COLO829 (cell line): ENCODE measurements at regions not wholly inside any gene's neighbourhood (a gene's known extent, or its start where the extent isn't known, plus 50 kb on each side); places are given as distances from the start of the nearest gene placed in this dataset.

ENCODE experiments used
- DNase-seq: peaks from one replicate; pipeline ENCODE4 v3.0.0; 2012; ENCODE audit warnings: low spot score

DNA sequence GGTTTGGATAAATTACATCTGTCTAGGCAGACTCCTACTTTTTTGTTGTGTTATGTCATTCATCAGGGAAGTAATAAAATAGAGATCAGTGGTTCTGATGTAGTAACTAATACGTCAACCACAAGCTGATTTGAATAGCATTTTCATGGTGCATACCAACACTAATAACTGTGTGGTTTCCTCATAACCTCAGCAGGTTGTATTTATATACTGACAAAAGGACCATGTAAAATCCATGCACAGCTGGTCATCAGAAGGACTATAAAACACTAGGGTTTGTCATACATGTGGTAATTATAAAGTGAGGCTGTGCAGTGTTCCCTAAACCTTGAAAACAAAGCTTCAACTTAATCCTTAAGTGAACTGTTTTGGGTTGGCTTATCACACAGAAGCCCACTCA is 216.8 kb upstream of the RBMS3 start:
- DNase-seq, result no peak

DNA sequence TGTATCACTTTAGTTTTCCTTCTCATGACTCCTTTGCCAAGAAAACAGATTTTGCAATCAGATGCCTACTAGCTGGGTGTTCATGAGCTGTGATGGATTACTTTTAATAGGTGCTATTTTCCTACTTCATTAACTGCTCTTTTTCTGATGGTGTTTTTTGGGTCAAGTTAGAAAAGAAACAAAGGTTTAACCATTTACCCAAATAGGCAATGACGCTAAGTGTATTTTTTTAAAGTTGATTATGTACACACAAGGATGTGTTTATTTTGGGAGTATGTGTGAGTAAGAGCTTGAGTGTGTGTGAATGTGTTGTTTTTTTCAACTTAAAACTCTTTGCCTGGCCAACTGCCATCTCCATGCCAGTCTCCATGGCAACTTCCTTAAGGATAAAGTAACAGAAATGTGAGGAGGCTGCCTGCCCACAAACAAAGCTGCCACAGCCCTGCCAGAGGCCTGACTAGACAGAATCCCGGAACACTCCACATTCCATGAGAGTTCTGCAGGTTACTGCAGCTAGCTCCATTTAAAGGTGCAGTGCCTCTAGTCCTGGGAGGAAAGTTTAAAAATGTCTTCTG is 215.6 kb upstream of the RBMS3 start:
- peak; percentile 89 for DNase-seq

DNA sequence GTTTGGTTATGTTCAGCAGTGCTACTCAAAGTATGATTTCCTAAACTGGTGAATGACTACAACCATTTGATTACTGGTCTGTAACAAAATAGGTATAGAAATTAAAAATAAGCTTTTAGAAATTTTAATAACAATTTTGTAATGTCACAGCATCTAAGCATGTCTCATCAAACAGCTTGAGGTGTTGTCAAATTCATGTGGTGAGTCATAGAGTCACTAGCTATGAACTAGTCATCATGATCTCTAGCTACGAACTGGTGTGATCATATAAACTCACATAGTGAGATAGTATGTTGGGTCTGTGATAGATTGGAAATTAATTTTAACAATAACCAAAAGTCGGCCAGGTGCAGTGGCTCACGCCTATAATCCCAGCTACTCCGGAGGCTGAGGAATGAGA is 213.9 kb upstream of the RBMS3 start:
- DNase-seq, result no peak

DNA sequence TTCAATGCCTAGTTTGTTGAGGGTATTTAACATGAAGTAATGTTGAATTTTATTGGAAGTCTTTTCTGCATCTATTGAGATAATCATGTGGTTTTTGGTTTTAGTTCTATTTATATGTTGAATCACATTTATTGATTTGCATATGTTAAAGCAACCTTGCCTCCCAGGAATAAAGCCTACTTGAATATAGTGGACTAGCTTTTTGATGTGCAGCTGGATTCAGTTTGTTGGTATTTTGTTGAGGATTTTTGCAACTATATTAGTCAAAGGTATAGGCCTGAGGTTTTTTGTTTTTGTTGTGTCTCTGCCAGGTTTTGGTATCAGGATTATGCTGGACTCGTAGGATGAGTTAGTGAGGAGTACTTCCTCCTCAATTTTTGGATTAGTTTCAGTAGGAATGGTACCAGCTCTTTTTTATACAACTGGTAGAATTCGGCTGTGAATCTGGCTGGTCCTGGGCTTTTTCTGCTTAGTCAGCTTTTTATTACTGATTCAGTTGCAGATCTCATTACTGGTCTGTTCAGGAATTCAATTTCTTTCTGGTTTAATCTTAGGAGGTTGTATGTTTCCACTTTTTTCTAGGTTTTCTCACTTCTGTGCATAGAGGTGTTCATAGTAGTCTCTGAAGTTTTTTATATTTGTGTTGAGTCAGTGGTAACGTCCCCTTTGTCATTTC is 209.8 kb upstream of the RBMS3 start:
- DNase-seq, result no peak

DNA sequence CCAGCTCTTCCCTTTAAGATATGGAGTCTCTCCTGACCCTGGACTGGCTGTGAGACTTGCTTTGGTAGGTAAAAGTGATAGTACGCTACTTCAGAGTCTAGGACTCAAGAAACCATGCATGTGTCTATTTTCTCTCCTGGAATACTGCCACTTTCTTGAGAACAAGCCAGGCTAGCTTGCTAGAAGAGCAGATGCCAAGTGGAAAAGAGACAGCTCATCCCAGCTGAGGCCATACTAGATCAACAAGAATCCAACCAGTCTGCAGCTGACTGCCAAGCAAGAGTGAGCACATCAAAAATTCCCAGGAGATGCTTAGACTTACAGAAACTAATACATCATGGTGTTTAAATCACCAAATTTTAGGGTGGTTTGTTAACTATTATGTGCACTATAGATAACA is 208.3 kb upstream of the RBMS3 start:
- DNase-seq, result no peak

DNA sequence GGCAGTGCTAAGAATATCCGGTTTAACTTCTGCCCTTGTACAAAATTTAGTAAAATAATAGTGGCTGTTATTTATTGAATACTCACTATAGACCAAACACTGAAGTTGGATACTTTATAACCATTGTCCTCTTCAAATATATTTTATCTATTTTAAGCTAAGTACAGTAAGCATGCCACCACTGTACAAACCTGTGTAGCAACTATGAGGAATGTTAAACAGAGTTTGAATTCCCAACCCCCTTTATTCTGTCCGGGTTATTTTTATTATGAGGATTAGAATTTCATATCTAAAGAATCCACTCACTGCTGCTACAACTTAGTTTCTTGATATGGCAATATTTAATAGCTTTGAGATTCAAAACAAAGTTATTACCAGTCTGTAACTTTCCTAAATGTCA is 203.5 kb upstream of the RBMS3 start:
- no peak for DNase-seq

DNA sequence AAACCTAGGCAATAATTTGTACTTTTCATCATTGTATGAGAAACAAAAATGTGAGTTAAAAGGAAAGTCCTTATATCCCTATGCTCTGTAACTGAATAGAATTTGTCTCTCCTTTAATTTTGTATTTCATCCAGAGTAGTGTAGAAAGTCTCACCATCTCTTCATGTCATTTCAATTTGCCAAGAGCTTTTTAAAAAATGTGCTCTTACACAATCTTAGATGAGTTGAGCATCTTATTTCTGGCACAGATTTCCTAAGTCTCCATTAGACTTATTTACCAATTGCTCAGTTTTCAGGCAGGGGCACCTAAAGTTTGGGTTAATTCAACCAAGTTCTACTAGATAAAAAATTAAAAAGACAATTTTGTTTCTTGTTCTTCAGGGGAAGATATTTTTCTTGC is 201.5 kb upstream of the RBMS3 start:
- DNase-seq, result no peak

DNA sequence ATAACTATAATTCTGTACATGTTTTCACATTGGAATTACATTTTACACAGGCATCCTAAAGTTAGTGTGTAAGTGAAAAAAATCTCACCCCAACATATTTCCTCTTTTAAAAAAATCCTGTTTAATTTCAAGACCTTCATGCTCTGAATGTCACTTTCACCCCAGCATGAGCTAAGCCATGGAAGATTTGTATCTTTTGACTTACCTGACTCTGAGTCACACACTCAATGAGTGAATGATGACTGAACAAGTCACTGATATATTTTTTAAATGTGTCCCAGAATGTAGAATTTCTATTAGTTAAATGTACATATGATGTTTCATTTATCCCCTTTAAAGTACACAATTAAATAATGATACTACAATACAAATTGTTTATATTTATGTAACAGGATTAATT is 199.9 kb upstream of the RBMS3 start:
- no peak for DNase-seq

DNA sequence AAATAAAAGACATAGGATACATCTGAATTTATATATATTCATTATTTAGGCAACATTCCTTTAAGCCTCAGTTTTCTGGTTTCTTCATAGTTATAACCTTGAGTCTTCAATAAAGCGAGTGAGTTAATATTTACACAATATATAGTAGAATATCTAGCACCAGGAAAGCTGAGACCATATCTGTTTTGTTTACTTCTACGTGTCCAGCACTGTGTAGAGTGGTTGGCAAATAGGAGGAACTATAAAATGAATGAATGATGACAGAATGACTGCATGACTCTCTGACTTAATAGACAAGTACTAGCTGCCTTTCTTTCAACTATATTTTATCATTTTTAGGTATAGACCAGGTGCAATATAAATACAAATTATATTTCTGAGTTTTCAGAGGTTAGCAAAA is 197.8 kb upstream of the RBMS3 start:
- no peak for DNase-seq

DNA sequence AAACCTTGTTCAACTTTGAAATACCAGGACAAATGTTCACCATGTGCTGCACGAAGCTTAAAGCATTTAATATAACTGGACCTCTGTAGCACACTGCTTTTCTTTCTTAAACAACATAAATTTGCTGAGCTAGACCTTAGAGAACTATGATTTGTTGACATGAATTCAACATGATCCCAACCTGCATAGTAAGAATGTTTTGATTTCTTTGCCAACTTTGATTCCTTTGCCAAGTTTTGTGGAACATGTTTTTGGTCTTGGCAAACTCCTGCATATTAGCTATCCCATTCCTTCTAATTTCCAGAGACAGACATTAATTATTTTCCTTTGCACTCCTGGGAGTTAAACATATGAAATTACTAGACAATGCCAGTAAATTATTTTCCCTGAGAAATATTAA is 197.2 kb upstream of the RBMS3 start:
- no peak for DNase-seq

DNA sequence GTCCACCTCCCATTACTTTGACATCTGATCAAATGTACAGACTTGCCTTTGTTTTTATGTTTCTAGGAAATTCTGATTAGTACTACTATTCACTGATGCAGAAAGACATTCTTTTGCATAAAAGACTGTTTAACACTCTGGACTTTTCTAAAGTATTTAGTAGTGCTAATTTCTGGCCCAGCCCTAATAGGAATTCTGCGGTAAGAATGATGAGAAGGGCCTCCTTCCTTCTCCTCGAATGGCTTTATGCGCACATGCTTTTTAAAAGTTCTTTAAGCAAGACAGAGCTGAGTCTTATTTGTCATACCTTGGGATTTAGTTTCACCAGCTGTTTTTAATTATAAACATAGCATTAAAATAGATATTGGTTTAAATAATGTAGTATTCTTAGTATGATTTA is 192.3 kb upstream of the RBMS3 start:
- DNase-seq, result no peak

DNA sequence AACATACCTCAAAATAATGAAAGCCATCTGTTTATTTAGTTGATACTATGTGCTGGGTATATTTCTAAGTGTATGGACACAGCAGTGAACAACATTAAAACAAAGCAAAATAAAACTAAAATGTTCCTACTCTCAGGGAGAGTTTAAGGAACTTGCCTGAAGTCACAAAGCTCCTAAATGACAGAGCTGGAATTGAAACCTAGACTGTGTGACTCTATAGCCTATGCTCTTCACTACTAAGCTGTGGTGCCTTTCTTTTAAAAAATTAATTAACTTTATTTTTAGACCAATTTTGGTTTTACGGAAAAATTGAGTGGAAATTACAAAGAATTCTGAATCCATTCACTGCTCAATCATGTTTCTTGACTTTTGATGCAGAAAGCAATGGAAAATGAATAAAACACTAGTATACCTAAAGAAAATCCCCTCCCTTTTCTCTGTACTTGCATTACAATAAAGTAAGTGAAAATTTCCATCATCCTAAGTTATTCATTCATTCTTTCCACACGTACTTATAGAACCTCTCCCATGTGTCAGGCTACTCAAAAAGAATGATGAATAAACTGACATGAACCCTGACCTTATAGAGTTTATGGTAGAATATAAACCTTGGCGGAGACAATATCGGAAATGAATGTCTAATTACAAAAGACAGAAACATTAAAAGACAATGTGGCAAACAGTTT is 189.8 kb upstream of the RBMS3 start:
- DNase-seq, result no peak

DNA sequence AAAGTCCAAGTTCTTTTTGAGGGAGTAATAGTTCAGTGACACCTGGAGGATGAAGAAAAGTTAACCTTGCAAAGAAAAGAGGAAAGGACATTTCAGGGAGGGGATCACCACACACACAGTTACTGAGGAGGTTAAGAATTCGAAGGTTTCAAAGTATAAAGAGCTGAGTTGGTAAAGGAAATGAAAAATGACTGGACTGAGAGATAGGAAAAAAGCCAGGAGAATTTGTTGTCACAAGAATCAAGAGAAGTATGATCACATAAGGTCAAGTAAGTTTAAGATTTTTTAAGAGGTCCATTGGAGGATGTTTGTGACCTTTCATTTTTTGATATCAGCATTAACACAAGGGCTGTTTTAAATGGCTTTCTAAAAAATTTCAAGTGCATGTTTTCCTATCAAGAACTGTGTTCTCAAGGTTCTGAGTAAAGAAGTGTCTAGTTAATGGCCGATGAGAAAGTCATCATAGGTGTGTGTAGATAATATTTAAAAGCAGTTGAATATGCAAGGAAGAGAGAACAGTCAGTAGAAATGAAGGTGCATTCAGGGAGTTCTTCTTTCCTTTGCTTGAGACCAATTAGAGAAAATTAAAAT is 189.2 kb upstream of the RBMS3 start:
- DNase-seq, result no peak

DNA sequence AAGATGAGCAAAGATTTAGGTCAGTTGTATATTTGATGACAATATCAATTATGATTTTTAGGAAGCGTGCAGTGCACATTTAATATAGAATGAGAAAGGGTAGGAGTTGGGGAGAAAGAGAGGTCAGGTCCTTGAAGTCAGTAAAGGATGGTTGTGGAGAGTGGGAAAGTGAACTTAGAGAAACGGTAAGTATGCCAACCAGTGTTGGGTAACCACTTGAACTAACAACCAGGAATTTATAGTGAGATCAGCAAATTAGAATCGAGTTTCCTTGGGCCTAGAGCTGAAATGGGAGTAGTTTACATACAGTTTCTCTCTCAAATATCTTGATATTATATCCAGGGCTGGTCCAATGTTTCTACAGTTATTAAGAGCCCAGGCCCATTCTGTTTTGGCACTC is 188.5 kb upstream of the RBMS3 start:
- no peak for DNase-seq

DNA sequence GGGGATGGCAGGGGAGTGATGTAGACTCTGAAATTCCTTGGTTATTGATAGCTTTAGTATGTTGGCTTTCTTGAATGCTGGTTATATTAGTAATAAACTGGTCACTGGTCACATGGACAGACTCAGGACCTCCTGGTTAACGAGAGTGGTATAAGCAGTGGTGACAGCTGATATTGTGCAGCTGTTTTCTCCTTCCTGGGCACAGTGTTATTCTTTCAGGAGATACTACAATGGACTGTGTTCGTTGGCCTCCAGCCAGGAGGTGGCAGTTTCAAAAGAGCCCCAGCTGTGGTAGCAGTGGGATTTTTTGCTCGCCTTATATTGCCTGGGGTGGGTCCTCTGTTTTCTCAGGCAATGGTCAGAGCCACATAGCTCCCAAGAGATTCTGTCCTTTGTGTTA is 181.6 kb upstream of the RBMS3 start:
- no peak for DNase-seq

DNA sequence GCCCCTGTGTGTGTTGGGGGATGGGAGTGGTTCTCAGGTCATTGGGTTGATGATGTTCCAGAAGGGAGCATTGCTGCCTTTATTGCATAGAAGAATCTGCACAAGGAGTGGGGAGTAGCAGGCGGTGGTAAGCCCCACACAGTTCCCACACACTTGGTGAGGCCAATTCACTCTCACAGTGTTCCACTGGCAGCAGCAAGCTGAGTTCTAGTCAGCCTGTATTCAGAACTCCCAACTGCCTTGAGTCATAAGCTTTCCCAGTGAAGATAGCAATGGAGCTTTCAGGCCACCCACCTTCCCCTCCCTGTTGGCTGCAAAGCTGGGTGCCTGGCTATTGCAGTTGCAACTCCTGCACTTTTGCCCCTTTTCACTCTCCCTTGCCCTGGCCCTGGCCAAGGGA is 181.1 kb upstream of the RBMS3 start:
- no peak for DNase-seq

DNA sequence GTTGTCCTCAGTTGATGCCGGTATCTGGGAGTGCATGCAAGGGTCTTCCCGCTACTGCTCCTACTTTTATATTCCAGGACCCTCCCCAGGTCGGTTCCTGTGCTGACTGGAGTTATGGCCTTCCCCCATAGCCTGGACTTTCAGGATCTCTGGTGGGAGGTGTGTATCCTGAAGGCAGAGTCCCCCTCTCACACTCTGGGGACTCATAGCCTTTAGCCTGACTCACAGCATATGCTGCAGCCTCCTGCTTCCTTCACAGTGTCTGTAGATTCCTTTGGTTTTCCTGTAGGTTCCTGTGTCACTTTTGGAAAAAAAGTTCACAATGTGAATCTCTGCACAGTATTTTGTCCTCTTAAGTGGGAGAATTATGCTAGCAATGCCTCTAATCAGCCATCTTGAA is 180.6 kb upstream of the RBMS3 start:
- DNase-seq, result no peak

DNA sequence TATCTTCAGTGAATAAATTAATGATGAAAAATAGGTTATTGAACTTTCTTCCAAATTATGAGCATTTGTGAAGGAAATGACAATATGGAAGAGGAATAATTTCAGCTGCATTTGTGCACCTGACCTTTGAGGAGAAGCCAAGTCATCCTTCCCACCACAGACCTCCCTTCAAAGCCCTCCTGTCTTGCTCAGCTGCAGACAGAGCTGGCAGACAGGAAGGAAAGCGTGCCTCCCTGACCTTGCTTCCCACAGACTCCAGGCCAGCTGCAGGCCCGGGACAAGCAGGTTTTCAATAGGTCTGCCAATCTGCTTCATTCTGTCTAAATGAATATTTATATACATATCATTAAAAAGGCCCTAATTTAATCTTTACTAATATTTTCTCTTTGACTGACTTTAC is 152.9 kb upstream of the RBMS3 start:
- DNase-seq, result no peak

DNA sequence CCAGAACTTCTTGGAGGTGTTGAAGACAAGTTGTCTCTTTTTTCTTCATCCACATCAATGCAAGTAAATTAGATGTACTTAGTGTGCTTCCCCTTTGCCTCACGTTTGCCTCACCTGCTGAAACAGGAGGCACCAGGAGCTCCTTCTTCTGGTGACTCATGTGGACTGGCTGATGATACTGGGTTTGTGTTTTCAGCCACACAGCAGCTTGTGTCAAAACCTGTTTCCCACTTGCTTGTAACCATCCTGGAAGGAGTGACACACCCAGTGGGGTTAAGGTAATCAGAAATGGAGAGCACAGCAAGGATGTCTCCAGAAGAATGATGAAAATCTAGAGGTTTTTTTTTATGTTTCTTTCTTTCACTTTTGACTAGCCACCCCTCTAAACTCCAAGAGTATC is 143.3 kb upstream of the RBMS3 start:
- DNase-seq, result no peak

DNA sequence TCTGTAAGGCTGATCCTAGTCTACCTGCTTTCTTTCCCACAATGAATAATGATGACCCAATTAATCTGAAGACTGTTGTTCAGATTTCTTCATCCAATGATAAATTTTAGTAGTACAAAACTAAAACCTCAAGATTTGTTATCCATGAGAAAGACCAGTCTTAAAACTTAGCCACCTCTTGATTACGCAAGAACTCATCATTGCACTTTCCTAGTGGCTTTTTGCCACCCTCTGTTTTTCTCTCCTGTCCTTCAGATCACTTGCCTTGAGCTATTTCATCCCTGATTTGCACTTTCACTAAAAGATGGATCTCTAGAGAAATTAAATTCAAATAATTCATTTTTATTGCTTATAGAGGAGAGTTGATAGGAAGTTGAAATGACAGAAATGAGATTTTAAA is 142.7 kb upstream of the RBMS3 start:
- DNase-seq, result no peak

DNA sequence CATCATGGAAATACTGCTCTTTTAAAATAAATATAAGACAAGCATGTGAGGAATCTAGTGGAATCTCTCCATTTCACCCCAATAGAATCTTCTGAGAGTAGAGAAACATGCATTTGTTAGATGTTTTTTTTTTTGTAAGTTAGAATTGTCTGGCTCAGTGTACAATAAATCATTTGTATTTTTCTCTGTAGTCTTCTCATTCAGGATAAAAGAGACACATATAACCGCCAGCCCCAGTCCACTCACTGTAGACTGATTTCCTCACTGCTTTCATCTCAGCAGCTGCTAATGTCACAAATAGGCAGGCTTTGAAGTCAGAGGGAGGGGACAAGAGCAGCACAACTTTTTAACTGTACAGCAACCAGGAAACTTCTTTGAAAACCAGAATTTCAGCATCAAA is 140.2 kb upstream of the RBMS3 start:
- DNase-seq, result peak; percentile 57

DNA sequence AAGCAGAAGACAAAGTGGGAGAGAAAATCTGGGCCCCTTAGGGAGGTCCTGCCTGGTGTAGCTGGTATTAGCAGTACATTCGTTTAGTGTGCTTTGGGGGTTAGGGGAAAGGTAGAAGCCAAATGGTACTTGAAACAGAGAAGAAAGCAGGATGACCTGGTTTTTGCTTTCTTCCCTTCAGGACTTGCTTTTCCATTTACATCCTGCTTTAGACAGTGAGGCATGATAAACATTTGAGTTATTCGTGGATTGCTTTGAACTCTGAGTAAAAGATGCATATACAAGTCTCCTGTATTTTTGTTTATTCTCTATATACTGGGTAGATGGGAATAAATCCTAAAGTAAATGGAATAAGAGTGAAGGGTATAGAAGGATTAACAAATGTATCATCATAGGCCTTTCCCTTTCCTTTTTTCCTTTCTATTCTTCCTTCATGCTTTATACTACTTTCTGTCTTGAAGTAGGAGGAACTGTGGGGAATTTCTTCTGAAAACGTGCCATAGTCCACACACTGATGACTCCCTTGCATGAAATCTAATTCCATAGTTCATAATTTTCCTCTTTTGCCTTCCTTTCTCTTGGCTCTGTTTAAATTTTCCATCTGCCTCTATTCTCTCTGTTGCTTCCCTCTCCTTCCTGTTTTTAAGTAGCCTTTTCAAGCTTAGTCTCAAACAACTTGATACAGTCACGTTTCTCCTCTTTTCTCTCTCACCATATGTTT is 139.5 kb upstream of the RBMS3 start:
- no peak for DNase-seq

DNA sequence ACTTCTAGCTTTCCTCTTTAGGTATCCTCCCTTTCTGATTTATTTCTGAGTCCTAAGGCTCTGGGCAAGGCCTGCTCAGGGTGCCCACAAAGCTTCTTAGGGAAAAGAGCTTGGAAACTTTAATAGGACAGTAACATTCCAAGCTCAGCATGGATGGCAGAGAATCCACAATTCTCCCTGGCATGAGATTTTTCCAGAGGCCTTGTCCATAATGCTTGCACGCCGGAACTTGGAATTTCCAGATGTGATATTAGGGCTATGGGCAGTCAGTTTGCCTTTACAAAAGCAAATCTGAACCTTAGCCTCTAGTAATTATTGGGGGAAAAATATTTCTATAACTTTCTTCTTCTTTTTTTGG is 139.0 kb upstream of the RBMS3 start:
- DNase-seq, result no peak
